SK-N-SH (cell line): ENCODE measurements at regions not wholly inside any gene's neighbourhood (a gene's known extent, or its start where the extent isn't known, plus 50 kb on each side); places are given as distances from the start of the nearest gene placed in this dataset.

ENCODE experiments used
- CTCF ChIA-PET: fragments of 300-600, 350-600 bp; formaldehyde crosslinking; extraction: SDS; loops from one replicate; lab custom pipeline; 2021; lab: Yijun Ruan, JAX
- POLR2A ChIA-PET: fragments of 350-600 bp; sonication (Branson Sonifier 250); formaldehyde crosslinking; extraction: SDS; loops from one replicate; lab custom pipeline; 2020; ENCODE audit warnings: antibody characterized with exemption, inconsistent platforms; lab: Yijun Ruan, JAX
- DNase-seq: peaks from one replicate; pipeline ENCODE4 v3.0.0; 2012
- H2AFZ ChIP-seq: fragments of 200-600 bp; sonication (generic); 2 replicates; pipeline ENCODE4 v1.8.1; 2016; ENCODE audit warnings: antibody characterized with exemption, mild to moderate bottlenecking, low read depth
- H3F3A ChIP-seq: fragments of 200-600 bp; sonication (generic); replicated peaks from 2 replicates; pipeline ENCODE3; 2016; ENCODE audit warnings: antibody characterized with exemption, mild to moderate bottlenecking; ENCODE audit not compliant: insufficient read depth
- H3K27ac ChIP-seq, 2 experiments: fragments of 200-500 bp in 1 of 2; fragments of 200-600 bp in 1 of 2; sonication (Bioruptor generic) in 1 of 2; sonication (generic), shearing (Covaris generic) in 1 of 2; 2 replicates each; pipeline versions ENCODE4 v1.5.1 to v1.6.1; 2014 to 2016; ENCODE audit warnings: low read depth in 2 of 2, inconsistent platforms in 1 of 2, low read length in 1 of 2, mild to moderate bottlenecking in 1 of 2, mixed read lengths in 1 of 2
- H3K27me3 ChIP-seq: fragments of 200-600 bp; sonication (generic), shearing (Covaris generic); 2 replicates; pipeline ENCODE4 v1.6.1; 2016; ENCODE audit warnings: mixed run types; ENCODE audit not compliant: insufficient read depth
- H3K36me3 ChIP-seq, 2 experiments: fragments of 200-500 bp in 1 of 2; fragments of 200-600 bp in 1 of 2; sonication (Bioruptor generic) in 1 of 2; sonication (generic) in 1 of 2; replicated peaks in 1 of 2; 2 replicates each; pipeline versions ENCODE3 to v1.5.1; 2014 to 2016; ENCODE audit warnings: low read length in 1 of 2, mild to moderate bottlenecking in 1 of 2; ENCODE audit not compliant: insufficient read depth in 2 of 2, control insufficient read depth in 1 of 2
- H3K4me1 ChIP-seq, 2 experiments: fragments of 200-500 bp in 1 of 2; fragments of 200-600 bp in 1 of 2; sonication (Bioruptor generic) in 1 of 2; sonication (generic), shearing (Covaris generic) in 1 of 2; 2 replicates each; pipeline versions ENCODE4 v1.5.1 to v1.6.1; 2014 to 2016; ENCODE audit warnings: low read depth in 1 of 2, low read length in 1 of 2, mixed run types in 1 of 2; ENCODE audit not compliant: insufficient read depth in 2 of 2, control insufficient read depth in 1 of 2
- H3K4me2 ChIP-seq: fragments of 200-600 bp; sonication (generic), shearing (Covaris generic); 2 replicates; pipeline ENCODE4 v1.6.1; 2017; ENCODE audit warnings: mixed run types
- H3K4me3 ChIP-seq, 2 experiments: fragments of 200-500 bp in 1 of 2; fragments of 200-600 bp in 1 of 2; sonication (Bioruptor generic) in 1 of 2; sonication (generic), shearing (Covaris generic) in 1 of 2; 2 replicates each; pipeline versions ENCODE4 v1.5.1 to v1.8.1; 2014 to 2016; ENCODE audit warnings: low read depth in 2 of 2, inconsistent platforms in 1 of 2, low read length in 1 of 2, mild to moderate bottlenecking in 1 of 2, mixed read lengths in 1 of 2, moderate library complexity in 1 of 2
- H3K79me2 ChIP-seq: fragments of 200-600 bp; sonication (generic); 2 replicates; pipeline ENCODE4 v1.8.1; 2017; ENCODE audit warnings: mild to moderate bottlenecking; ENCODE audit not compliant: insufficient read depth
- H3K9ac ChIP-seq: fragments of 200-600 bp; sonication (generic); 2 replicates; pipeline ENCODE4 v1.6.1; 2017; ENCODE audit warnings: mixed run types
- H3K9me2 ChIP-seq: fragments of 200-600 bp; sonication (generic); 2 replicates; pipeline ENCODE4 v1.6.1; 2017; ENCODE audit warnings: mixed run types
- H3K9me3 ChIP-seq: fragments of 200-600 bp; sonication (generic); 2 replicates; pipeline ENCODE4 v1.6.1; 2017; ENCODE audit warnings: mixed run types, mild to moderate bottlenecking, moderate library complexity
- H4K20me1 ChIP-seq: fragments of 200-600 bp; sonication (generic); 2 replicates; pipeline ENCODE4 v1.6.1; 2017; ENCODE audit warnings: mild to moderate bottlenecking, mixed run types; ENCODE audit not compliant: insufficient read depth
- CHD2 ChIP-seq: fragments of 150-350 bp; IDR thresholded peaks from 2 replicates; pipeline ENCODE4 v1.6.1; 2018; ENCODE audit warnings: low read length; ENCODE audit not compliant: partially characterized antibody
- ELF1 ChIP-seq: IDR thresholded peaks from 2 replicates; pipeline ENCODE4 v1.4.0; 2012
- EP300 ChIP-seq, 2 experiments: IDR thresholded peaks; 2 replicates each; pipeline versions ENCODE4 v1.4.0 to v1.6.1; 2012; ENCODE audit warnings: borderline replicate concordance in 1 of 2, low read depth in 1 of 2, low read length in 1 of 2
- FOSL2 ChIP-seq: IDR thresholded peaks from 2 replicates; pipeline ENCODE4 v1.4.0; 2012; ENCODE audit warnings: low read depth, mild to moderate bottlenecking, moderate library complexity, borderline replicate concordance
- FOXM1 ChIP-seq: IDR thresholded peaks from 2 replicates; pipeline ENCODE4 v1.4.0; 2012; ENCODE audit warnings: low read depth, mild to moderate bottlenecking
- GATA2 ChIP-seq: sonication (generic); formaldehyde crosslinking; IDR thresholded peaks from 2 replicates; pipeline ENCODE4 v1.5.0; 2020; ENCODE audit warnings: mild to moderate bottlenecking, missing genetic modification reagents
- JUND ChIP-seq: IDR thresholded peaks from 2 replicates; pipeline ENCODE4 v1.4.0; 2012
- MEF2A ChIP-seq: IDR thresholded peaks from 2 replicates; pipeline ENCODE4 v1.4.0; 2012; ENCODE audit warnings: low read depth, borderline replicate concordance
- MXI1 ChIP-seq: IDR thresholded peaks from 2 replicates; pipeline ENCODE4 v1.6.1; 2012; ENCODE audit warnings: mild to moderate bottlenecking, low read depth, low read length, improper control_type of control experiment
- NFIC ChIP-seq: IDR thresholded peaks from 2 replicates; pipeline ENCODE4 v1.4.0; 2012; ENCODE audit warnings: borderline replicate concordance
- NRF1 ChIP-seq: IDR thresholded peaks from 2 replicates; pipeline ENCODE4 v1.6.1; 2012; ENCODE audit warnings: low read depth, mild to moderate bottlenecking, low read length
- RAD21 ChIP-seq: IDR thresholded peaks from 2 replicates; pipeline ENCODE4 v1.6.1; 2012; ENCODE audit warnings: mild to moderate bottlenecking, low read length
- RCOR1 ChIP-seq: fragments of 150-350 bp; IDR thresholded peaks from 2 replicates; pipeline ENCODE4 v1.6.1; 2017; ENCODE audit warnings: antibody characterized with exemption, low read length
- RFX5 ChIP-seq: IDR thresholded peaks from 2 replicates; pipeline ENCODE4 v1.6.1; 2012; ENCODE audit warnings: mild to moderate bottlenecking, improper control_type of control experiment, low read length
- SIN3A ChIP-seq: IDR thresholded peaks from 2 replicates; pipeline ENCODE4 v1.6.1; 2012; ENCODE audit warnings: low read depth, mild to moderate bottlenecking, low read length, moderate library complexity, borderline replicate concordance
- SMC3 ChIP-seq: IDR thresholded peaks from 2 replicates; pipeline ENCODE4 v1.6.1; 2012; ENCODE audit warnings: low read depth, low read length, improper control_type of control experiment
- TAF1 ChIP-seq: IDR thresholded peaks from 2 replicates; pipeline ENCODE4 v1.6.1; 2012; ENCODE audit warnings: low read depth, mild to moderate bottlenecking, low read length, moderate library complexity, borderline replicate concordance
- TCF12 ChIP-seq: IDR thresholded peaks from 2 replicates; pipeline ENCODE4 v1.4.0; 2012
- TEAD4 ChIP-seq: IDR thresholded peaks from 2 replicates; pipeline ENCODE4 v1.4.0; 2012; ENCODE audit warnings: mild to moderate bottlenecking, borderline replicate concordance; ENCODE audit not compliant: insufficient read depth
- YY1 ChIP-seq: IDR thresholded peaks from 2 replicates; pipeline ENCODE4 v1.4.0; 2012; ENCODE audit warnings: low read depth, mild to moderate bottlenecking
- WGBS: methylation state at CpG from one replicate; pipeline ENCODE4 v1.1.6; 2017; ENCODE audit warnings: low lambda C conversion rate; 5-methylcytosine and 5-hydroxymethylcytosine counted together
- TF ChIP-seq, protein P1 (sequence below): IDR thresholded peaks from 2 replicates; pipeline ENCODE4 v1.4.0; 2012; ENCODE audit warnings: low read depth, borderline replicate concordance
- TF ChIP-seq, protein P2 (sequence below): IDR thresholded peaks from 2 replicates; pipeline ENCODE4; 2012
- TF ChIP-seq, protein P3 (sequence below): fragments of 200-600 bp; sonication (generic); IDR thresholded peaks from 2 replicates; pipeline ENCODE4 v1.6.1; 2017; ENCODE audit warnings: antibody characterized with exemption, mild to moderate bottlenecking, moderate library complexity
- TF ChIP-seq, protein P4 (sequence below): fragments of 150-350 bp; IDR thresholded peaks from 2 replicates; pipeline ENCODE4 v1.6.1; 2017; ENCODE audit warnings: antibody characterized with exemption, low read length, low read depth, borderline replicate concordance
- TF ChIP-seq, protein P5 (sequence below): IDR thresholded peaks from 2 replicates; pipeline ENCODE4 v1.4.0; 2012; ENCODE audit warnings: low read depth
- TF ChIP-seq, protein P6 (sequence below): fragments of 150-350 bp; IDR thresholded peaks from 2 replicates; pipeline ENCODE4 v1.6.1; 2016; ENCODE audit warnings: mild to moderate bottlenecking, low read depth, low read length

DNA sequence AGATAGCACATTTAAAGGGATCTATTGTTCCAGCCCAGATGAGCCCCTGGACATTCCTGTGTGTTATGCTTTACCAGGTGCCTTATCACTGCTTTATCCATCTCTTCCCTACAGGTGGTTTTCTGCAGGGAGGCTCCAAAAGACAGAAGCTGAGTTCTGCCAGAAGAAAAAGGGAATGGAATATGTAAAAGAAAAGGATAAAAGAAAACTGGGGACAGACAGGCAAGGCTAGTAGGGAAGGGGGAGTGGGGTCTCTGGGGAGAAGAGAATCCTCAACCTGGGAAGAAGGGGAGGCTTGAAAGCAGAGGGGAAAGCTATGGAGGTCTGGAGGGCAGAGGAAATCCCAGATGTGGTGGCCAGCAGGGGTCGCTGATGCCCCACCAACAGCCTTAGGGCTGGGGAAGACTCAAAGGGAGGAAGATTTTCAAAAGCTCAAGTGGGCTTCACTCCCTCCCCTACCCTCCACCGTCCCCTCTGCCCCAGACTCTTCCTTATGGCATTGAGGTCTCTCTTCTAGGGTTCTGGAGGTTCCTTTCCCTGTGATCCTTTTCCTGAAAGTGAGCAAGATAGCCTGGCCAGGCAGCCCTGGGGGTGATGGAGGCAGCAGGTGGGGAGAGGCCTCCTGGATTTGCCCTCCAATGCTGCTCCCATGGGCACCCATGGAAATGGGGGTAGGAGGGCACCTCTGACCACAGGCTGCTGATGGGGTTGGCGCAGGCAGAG, 178.1 kb upstream of the PKDCC start:
- peak; percentile 86 for DNase-seq
- H3K4me1 ChIP-seq, result peaks cover 0 to 26% of the 10 kb centered on the region in 2 experiments; a peak in 3 of 4 replicates
- H3K9ac ChIP-seq, result no peak overlapping the region
- no peaks in the 10 kb centered on the region for H3K36me3 ChIP-seq
- no peak overlapping the region for H2AFZ ChIP-seq
- CTCF ChIA-PET, result interaction anchor here (0.5 to 18.0 kb wide), 95 partner anchors 9 to 570 kb away, joined by 3 to 897 read pairs (median 4); partner anchors contain the start of genes EML4 and PKDCC
- H3K4me3 ChIP-seq, result no peak overlapping the region; a peak in 1 of 4 replicates
- H4K20me1 ChIP-seq, result no peaks in the 10 kb centered on the region
- no peaks in the 10 kb centered on the region for H3F3A ChIP-seq
- H3K27me3 ChIP-seq, result no peaks in the 10 kb centered on the region
- H3K79me2 ChIP-seq, result no peaks in the 10 kb centered on the region
- no peak overlapping the region for H3K4me2 ChIP-seq
- POLR2A ChIA-PET, result interaction anchor here (0.9 to 3.1 kb wide), 10 partner anchors 16 to 218 kb away, joined by 3 to 38 read pairs (median 4); partner anchors contain the start of gene PKDCC
- no peaks in the 10 kb centered on the region for H3K9me3 ChIP-seq
- 17% methylated on average over 3 of the region's 3 CpGs for WGBS
- no peaks in the 10 kb centered on the region for H3K9me2 ChIP-seq
- peak overlapping the region in 1 of 2 experiments; percentile 39; a peak in 1 of 4 replicates for H3K27ac ChIP-seq
- TF ChIP-seq SMC3 (peak; percentile 100), EP300 (IDR thresholded peaks at IDR 0.05; ENCODE audit: borderline replicate concordance in 1 of 2, low read depth in 1 of 2, low read length in 1 of 2) (0 out of 4 replicates have a peak, but pooled peaks of 1 of the 2 experiments have one; percentile 16), SIN3A (no peak), FOSL2 (no peak), NRF1 (peak; percentile 36; the same call in 1 of the 2 replicates), RAD21 (peak; percentile 100), JUND (no peak), TCF12 (no peak), TEAD4 (no peak), FOXM1 (no peak), NFIC (no peak), YY1 (no peak), RCOR1 (peak; percentile 56), ELF1 (no peak), MXI1 (no peak), TAF1 (no peak), MEF2A (no peak), GATA2 (CRISPR knock-in tag) (no peak), RFX5 (no peak), CHD2 (no peak)
- TF ChIP-seq, protein P1, sequence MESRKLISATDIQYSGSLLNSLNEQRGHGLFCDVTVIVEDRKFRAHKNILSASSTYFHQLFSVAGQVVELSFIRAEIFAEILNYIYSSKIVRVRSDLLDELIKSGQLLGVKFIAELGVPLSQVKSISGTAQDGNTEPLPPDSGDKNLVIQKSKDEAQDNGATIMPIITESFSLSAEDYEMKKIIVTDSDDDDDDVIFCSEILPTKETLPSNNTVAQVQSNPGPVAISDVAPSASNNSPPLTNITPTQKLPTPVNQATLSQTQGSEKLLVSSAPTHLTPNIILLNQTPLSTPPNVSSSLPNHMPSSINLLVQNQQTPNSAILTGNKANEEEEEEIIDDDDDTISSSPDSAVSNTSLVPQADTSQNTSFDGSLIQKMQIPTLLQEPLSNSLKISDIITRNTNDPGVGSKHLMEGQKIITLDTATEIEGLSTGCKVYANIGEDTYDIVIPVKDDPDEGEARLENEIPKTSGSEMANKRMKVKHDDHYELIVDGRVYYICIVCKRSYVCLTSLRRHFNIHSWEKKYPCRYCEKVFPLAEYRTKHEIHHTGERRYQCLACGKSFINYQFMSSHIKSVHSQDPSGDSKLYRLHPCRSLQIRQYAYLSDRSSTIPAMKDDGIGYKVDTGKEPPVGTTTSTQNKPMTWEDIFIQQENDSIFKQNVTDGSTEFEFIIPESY, result no peak
- TF ChIP-seq, protein P2, sequence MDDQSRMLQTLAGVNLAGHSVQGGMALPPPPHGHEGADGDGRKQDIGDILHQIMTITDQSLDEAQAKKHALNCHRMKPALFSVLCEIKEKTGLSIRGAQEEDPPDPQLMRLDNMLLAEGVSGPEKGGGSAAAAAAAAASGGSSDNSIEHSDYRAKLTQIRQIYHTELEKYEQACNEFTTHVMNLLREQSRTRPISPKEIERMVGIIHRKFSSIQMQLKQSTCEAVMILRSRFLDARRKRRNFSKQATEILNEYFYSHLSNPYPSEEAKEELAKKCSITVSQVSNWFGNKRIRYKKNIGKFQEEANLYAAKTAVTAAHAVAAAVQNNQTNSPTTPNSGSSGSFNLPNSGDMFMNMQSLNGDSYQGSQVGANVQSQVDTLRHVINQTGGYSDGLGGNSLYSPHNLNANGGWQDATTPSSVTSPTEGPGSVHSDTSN, result no peak
- TF ChIP-seq, protein P3, sequence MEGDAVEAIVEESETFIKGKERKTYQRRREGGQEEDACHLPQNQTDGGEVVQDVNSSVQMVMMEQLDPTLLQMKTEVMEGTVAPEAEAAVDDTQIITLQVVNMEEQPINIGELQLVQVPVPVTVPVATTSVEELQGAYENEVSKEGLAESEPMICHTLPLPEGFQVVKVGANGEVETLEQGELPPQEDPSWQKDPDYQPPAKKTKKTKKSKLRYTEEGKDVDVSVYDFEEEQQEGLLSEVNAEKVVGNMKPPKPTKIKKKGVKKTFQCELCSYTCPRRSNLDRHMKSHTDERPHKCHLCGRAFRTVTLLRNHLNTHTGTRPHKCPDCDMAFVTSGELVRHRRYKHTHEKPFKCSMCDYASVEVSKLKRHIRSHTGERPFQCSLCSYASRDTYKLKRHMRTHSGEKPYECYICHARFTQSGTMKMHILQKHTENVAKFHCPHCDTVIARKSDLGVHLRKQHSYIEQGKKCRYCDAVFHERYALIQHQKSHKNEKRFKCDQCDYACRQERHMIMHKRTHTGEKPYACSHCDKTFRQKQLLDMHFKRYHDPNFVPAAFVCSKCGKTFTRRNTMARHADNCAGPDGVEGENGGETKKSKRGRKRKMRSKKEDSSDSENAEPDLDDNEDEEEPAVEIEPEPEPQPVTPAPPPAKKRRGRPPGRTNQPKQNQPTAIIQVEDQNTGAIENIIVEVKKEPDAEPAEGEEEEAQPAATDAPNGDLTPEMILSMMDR, result peak; percentile 91
- TF ChIP-seq, protein P4, sequence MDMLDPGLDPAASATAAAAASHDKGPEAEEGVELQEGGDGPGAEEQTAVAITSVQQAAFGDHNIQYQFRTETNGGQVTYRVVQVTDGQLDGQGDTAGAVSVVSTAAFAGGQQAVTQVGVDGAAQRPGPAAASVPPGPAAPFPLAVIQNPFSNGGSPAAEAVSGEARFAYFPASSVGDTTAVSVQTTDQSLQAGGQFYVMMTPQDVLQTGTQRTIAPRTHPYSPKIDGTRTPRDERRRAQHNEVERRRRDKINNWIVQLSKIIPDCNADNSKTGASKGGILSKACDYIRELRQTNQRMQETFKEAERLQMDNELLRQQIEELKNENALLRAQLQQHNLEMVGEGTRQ, result no peak
- TF ChIP-seq, protein P5, sequence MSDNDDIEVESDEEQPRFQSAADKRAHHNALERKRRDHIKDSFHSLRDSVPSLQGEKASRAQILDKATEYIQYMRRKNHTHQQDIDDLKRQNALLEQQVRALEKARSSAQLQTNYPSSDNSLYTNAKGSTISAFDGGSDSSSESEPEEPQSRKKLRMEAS, result no peak
- TF ChIP-seq, protein P6, sequence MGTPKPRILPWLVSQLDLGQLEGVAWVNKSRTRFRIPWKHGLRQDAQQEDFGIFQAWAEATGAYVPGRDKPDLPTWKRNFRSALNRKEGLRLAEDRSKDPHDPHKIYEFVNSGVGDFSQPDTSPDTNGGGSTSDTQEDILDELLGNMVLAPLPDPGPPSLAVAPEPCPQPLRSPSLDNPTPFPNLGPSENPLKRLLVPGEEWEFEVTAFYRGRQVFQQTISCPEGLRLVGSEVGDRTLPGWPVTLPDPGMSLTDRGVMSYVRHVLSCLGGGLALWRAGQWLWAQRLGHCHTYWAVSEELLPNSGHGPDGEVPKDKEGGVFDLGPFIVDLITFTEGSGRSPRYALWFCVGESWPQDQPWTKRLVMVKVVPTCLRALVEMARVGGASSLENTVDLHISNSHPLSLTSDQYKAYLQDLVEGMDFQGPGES, result no peak
